Fibroblast of the conjunctiva (primary cell): ENCODE measurements at regions not wholly inside any gene's neighbourhood (a gene's known extent, or its start where the extent isn't known, plus 50 kb on each side); places are given as distances from the start of the nearest gene placed in this dataset.

Experiments used
- DNase-seq: peaks from one replicate; pipeline ENCODE4 v3.0.0-alpha.2; 2010; ENCODE audit warnings: low read depth

- no peak for DNase-seq
Measured at GRCh38 chr3:178397202-178397601, 139.0 kb upstream of the KCNMB2 start.

DNA sequence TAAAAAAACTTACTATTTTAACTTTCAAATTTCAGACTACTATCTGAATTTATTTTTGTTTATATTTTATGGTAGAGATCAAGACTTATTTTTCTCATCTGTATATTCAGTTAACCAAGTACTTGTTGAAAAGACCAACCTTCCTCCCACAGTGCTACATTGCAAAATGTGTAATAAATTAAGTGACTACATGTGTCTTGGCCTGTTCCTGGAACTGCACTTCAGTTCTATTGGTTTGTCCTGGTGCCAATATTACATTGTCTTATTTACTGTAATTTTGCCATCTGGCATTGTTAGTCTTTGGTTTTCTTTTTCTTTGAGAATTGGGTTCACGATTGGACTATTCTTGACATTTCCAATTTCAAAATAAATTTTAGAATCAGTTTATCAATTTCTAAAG lies 138.4 kb upstream of the KCNMB2 start:
- DNase-seq, result no peak

DNA sequence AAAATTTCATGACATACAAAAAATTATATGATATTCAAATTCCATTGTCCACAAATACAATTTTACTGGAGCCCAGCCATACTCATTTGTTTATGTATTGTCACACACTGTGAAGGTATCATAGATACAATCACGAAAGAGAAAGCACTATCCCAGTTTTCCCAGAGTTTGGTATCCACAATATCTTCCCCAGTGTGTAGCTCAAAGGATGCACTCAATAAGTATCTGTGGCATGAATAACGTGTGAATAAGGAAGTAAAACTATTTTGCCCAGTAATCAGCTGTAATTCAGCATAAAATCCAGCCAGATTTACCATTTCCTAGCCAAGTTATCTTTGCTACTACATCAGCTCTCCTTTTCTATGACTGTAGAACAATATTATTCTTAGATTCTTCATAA lies 131.3 kb upstream of the KCNMB2 start:
- no peak for DNase-seq

DNA sequence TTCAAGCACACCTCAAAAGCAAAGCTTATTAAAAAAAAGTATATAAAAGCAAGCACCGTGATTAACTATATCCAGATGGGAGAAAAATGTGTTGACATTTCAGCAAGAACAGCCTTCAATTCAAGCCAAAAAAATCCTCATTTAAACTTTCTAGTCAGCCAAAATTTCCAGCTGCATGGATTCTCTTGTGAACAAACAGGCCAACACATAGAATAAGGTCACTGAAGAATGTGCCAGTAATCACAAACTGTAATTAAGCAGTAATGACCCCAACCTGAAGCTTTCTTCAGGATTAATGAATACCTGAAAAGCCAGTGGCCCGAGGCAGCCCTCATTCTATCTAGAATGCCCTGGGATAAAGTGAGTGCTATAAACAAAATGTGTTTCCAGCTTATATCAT lies 130.7 kb upstream of the KCNMB2 start:
- DNase-seq, result no peak

DNA sequence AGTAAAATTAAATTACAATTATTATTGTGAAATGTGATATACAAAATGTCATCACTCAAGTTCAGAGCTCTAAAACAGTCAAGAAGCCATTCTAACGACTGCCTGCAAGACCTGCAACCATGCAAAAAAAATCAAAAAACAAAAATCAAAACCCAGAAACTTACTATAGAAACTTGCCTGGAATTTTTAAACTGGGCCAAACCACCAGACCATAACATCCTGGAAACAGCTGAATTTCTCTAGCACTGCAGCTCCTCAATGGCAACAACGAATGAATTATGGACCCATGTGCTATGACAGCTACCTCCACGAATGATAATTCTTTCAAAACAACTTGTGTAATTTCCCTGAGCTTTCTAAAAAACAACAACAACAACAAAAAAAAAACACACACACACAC lies 130.0 kb upstream of the KCNMB2 start:
- no peak for DNase-seq

DNA sequence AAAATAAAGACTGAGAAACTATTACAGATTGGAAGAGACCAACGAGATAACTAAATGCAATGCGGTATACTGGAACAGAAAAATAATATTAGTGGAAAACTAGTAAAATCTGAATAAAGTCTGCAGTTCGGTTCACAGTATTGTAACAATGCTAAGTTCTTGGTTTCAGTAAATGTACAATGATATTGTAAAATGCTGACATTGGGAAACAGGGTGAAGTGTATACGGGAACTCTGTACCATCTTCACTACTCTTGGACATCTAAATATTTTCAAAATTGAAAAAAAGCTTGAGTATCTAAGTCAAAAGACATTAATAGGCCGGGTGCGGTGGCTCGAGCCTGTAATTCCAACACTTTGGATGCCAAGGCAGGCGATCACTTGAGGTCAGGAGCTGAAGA lies 120.9 kb upstream of the KCNMB2 start:
- no peak for DNase-seq

GRCh38 chr3:178417736-178418135 lies 118.5 kb upstream of the KCNMB2 start:
- DNase-seq, result no peak

DNA sequence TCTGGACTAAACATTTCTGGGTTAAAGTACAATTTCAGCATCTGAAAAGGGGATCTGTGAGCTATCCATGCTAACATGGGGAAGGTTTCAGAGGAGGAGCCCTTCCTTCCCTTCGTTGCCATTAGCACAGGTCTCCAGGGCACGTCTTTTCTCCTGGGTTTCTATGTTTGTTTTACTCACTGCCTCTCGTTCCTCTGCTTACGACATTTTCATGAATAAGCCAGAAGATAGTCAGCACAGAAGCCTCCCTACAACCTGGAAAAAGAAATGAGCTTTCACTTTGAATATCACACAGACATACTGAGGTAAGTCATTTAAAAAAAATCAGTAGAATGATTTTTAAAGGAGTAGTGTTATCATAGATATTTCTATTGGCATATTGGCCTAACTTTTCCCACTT lies 117.2 kb upstream of the KCNMB2 start:
- DNase-seq, result no peak

- DNase-seq, result no peak
Measured at GRCh38 chr3:178420033-178420432, 116.2 kb upstream of the KCNMB2 start.

DNA sequence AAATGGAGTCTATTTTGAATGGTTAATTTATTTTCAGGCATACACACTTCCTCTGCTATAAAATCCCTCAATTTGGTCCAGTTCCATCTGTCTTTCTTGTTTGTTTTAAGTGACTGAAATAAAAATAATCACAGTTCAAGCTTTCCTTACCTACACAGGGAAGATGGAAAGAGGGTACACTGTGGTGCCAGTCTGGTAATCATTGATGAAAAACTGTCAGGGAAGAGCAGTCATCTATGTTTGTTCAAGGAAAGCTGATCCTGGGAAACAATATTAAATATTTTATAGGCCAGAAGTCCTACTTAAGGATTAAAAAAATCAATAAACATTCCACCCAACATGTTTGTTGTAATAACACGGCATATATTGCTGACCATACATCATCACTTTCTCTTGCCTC lies 115.2 kb upstream of the KCNMB2 start:
- DNase-seq, result no peak

- no peak for DNase-seq
Measured at GRCh38 chr3:178422406-178422805, 113.8 kb upstream of the KCNMB2 start.

DNA sequence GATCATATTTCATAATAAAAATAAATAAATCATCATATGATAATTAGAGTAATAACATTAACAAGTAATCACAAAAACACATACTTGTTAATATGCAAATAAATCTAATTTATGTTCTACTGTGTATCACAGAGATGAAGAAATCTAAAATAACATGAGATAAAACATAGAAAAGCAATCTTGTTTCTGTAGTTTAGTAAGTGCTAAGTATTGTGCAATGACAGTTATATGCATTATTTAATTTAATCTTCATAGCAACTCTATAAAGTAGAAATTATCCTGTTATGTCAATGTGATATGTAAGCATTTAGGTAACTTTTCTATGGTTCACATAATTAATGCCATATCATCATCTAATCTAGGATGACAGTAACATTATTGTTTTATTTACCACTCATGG lies 108.2 kb upstream of the KCNMB2 start:
- DNase-seq, result no peak

DNA sequence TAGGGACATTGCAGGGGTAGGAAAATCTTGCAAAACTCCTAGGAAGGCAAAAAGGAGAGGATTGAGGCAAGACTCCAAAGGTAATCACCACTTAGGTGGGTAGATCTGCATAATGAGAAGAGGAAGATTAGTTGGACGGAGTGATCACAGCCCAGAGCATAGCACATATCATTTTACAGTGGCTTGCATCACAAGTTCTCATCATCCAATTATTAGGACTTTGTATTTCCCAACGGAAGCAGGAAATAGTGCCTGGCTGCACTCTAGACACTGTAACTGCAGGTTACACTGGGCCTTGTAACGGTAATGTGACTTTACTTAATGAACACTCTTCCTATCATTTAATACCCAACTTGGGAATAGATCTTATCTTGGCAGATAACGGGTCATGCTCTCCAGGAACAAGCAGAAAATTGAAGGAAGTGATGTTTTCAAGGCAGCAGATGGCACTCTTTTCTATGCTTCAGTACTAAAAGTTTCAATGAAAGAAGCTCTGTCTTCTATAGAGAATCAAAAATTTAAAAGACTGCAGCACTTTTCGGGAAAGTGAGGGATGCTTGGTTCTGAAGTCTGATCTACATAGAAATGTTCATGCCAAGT lies 101.9 kb upstream of the KCNMB2 start:
- no peak for DNase-seq

- DNase-seq, result no peak
Measured at GRCh38 chr3:178435575-178435974, 100.7 kb upstream of the KCNMB2 start.

DNA sequence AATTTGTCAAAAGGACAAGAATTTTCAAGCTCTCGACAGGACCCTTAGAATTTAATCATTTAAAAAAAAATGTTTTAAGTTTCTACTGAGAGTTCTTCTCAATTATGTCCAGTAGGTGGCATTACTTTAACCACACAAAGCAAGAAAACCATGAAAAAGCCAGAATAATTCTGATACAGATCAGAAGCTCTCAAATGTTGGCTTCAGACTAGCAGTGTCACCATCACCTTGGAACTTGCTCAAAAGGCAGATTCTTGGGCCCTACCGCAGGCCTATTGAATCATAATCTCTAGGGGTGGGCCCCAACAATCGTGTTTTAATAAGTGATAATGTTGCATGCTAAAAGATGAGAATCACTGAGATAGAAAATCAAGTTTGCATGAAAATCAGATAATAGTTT lies 99.5 kb upstream of the KCNMB2 start:
- DNase-seq, result peak; percentile 38

DNA sequence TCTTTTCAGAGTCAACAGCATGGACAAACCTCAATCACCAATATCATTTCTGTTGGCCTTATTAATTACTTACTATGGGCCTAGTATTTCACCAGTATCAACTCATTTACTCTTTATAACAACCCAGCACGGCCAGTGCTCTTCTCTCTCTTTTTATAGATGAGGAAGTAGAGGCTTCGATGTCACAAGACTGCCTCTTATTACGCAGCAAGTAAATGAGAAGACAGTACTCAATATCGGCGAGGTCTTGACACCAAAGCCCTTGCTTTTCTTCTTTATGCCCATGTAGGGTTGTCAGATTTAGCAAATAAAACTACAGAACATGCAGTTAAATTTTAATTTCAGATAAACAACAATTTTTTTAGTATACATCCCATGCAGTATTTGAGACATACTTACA lies 99.0 kb upstream of the KCNMB2 start:
- DNase-seq, result no peak

DNA sequence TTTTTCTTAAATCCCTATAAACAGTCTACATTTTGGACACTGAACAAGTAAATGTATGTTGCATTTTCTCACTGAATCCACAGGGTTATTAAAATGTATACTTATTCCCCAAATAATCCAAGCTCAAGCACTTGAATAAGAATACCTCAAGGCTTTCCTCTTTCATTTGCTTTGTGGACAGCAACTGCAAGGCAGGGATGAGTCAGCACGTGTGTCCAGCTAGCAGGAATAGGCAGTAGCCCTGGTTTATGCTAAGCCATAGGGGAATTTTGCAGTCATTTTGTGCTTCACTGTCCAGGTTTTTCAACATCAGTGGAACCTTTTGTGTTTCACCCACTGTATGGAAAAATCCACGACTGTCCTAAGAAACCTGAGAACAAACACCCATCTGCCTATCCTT lies 96.7 kb upstream of the KCNMB2 start:
- no peak for DNase-seq

DNA sequence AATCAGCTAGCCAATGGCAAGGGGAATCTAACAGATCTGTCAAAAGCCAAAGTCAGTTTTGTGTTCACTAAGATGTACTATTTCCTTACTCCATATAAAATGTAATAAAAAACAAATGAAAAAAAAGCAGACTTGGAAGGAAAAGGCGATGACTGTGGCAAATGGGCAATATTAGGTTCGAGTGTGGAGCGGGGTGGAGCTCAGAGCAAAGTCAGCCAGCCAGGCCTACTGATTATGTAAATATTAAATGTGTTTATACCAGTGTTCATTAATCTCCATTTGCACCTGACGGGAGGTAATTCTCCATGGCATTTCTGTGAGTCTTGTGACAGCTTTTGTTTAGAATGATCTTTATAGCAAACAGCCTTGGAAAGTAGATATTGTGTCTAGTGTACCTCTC lies 96.2 kb upstream of the KCNMB2 start:
- no peak for DNase-seq

DNA sequence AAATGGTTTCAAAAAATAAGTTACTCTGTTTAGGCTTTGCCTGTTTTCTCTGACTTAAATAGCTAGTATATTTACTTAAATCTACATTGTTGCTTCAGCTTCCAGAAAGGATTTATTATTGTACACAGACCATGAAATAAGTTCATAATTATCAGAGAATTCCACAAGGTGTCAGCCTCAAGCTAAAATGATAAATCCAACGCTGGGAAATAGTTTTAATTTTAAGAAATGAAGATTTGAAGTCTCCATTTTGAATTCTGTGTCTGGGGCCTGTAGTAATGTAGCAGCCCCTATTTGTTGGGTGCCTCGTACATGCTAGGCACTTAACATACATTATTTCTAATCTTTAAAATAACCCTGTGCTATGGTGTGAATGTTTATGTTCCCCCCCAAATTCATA lies 92.6 kb upstream of the KCNMB2 start:
- DNase-seq, result no peak

- no peak for DNase-seq
Measured at GRCh38 chr3:178445139-178445538, 91.1 kb upstream of the KCNMB2 start.

DNA sequence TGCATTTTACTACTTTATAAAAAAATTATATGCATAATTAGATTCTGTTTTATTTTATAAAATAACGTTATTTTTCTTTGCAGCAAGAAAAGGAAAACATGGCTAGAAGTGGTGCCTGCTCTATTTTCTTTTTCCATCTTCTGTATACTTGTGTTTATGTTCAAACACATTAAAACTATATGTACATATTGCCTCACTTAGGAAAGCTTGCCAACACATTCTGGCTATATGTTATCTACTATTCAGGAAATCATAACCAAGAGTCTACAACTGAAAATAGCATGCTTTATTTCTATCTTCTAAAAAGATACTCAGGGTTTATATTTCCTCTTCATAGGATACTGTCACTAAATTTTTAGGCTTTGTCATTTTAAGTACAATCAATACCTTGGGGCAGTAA lies 90.2 kb upstream of the KCNMB2 start:
- no peak for DNase-seq

DNA sequence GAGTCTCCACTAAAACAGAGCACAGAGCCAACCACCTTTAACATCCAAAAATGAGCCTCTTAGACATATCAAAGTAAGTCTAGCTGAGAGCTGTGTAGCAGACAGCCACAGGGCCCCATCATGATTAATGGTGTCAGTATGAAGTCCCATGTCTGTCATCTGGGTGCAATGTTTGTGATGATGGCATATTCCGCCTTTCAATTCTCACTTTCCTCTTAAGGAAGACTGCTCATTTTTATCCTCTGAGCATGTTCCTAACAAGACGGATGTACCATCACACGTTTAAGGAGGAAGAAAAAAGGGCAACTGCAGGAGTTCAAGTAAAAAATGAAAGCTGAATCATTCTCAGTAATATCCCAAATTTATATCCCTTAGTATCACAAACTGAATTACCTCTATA lies 85.8 kb upstream of the KCNMB2 start:
- DNase-seq, result no peak

DNA sequence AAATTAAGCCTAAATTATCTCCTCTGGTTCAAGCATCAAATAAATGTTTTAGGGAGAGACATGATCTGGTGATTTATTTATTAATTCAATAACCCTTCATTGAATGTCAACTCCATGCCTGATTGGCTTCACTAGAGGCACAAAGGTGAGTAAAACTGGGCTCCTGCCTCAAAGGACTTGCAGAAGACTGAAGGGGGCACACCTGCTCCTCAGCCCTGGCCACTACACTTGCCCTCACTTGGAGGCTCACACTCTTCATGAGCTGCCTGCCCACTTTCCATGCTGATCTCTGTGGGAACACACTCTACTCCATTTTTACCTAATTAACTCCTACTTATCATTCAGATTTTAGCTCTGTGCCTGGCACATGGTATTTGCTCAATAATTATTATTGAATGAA lies 84.4 kb upstream of the KCNMB2 start:
- DNase-seq, result no peak

DNA sequence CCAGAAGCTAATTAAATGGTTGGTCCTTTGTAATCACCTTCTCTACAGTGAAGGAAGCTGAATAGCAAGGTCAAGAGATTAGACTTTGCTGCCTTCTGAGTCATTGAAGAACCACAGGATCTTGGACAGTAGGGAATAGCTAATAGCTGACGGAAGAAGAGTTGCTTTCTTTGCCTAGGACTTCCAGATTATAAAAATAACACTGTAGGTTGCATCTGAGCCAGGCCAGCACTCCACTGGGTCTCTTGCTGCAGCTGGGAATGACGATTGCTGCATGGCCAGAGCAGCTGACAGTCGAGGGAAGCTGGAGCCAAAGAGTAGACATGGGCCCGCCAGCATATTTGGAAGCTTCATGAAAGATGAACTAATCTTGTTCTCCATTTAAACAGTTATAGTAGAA lies 81.5 kb upstream of the KCNMB2 start:
- no peak for DNase-seq

DNA sequence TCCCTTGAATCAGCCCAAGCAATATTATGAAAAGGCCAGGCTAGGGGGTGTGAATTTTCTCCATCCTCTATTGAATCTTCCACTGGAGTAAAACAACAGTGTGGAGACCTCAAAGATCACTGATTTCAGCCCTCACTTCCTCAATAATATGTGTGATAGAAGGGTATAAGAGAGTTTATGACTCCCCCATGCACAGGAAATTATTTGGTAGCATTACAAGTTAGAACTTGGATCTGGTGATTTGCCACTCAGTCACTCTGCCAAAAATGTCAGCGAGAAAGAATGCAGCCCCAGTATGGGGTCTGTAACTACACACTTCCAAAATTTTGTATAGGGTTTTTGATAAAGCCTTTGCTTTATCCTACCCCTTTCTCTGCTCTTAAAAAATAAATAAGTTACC lies 81.0 kb upstream of the KCNMB2 start:
- DNase-seq, result no peak
